Astrocyte (in vitro differentiated cells and primary cell): ENCODE measurements at regions not wholly inside any gene's neighbourhood (a gene's known extent, or its start where the extent isn't known, plus 50 kb on each side); places are given as distances from the start of the nearest gene placed in this dataset.

Source experiments
- DNase-seq: peaks from one replicate; pipeline ENCODE4 v3.0.0-alpha.2; 2010; ENCODE audit warnings: low read depth
- FAIRE-seq: peaks from 2 replicates; lab custom pipeline; 2011; peaks lifted over from hg19 to GRCh38; lab: Jason Lieb, UNC
- H2AFZ ChIP-seq: 2 replicates; pipeline ENCODE4 v1.6.0; 2012; ENCODE audit warnings: low read depth, low read length, inconsistent platforms
- H3K27ac ChIP-seq: 2 replicates; pipeline ENCODE4 v1.5.1; 2011; ENCODE audit warnings: low read depth, low read length, inconsistent platforms
- H3K27me3 ChIP-seq: 2 replicates; pipeline ENCODE4 v1.6.0; 2011; ENCODE audit warnings: low read length, inconsistent platforms; ENCODE audit not compliant: insufficient read depth
- H3K36me3 ChIP-seq: 2 replicates; pipeline ENCODE4 v1.5.1; 2011; ENCODE audit warnings: low read length, inconsistent platforms; ENCODE audit not compliant: insufficient read depth
- H3K4me1 ChIP-seq: 2 replicates; pipeline ENCODE4 v1.5.1; 2011; ENCODE audit warnings: low read length, inconsistent platforms; ENCODE audit not compliant: insufficient read depth
- H3K4me2 ChIP-seq: 2 replicates; pipeline ENCODE4 v1.6.0; 2012; ENCODE audit warnings: low read length, inconsistent platforms
- H3K4me3 ChIP-seq: 2 replicates; pipeline ENCODE4 v1.5.1; 2011; ENCODE audit warnings: low read depth, mild to moderate bottlenecking, low read length, inconsistent platforms; ENCODE audit not compliant: insufficient read depth
- H3K79me2 ChIP-seq: 2 replicates; pipeline ENCODE4 v1.6.0; 2012; ENCODE audit warnings: mild to moderate bottlenecking, low read length, inconsistent platforms; ENCODE audit not compliant: insufficient read depth
- H3K9ac ChIP-seq: 2 replicates; pipeline ENCODE4 v1.6.0; 2012; ENCODE audit warnings: mild to moderate bottlenecking, low read length, inconsistent platforms
- H3K9me3 ChIP-seq: 2 replicates; pipeline ENCODE4 v1.5.1; 2012; ENCODE audit warnings: low read depth, mild to moderate bottlenecking, low read length, inconsistent platforms; ENCODE audit not compliant: insufficient read depth
- H4K20me1 ChIP-seq: 2 replicates; pipeline ENCODE4 v1.6.0; 2012; ENCODE audit warnings: low read length, inconsistent platforms; ENCODE audit not compliant: insufficient read depth
- H3K27ac Mint-ChIP-seq: one replicate; pipeline ENCODE4 v1.8.0; 2021; ENCODE audit warnings: mild to moderate bottlenecking, mixed read lengths; ENCODE audit not compliant: unreplicated experiment
- H3K27me3 Mint-ChIP-seq: one replicate; pipeline ENCODE4 v1.8.0; 2021; ENCODE audit warnings: low read depth, mixed read lengths; ENCODE audit not compliant: unreplicated experiment
- H3K36me3 Mint-ChIP-seq: one replicate; pipeline ENCODE4 v1.8.0; 2021; ENCODE audit warnings: low read depth, mixed read lengths; ENCODE audit not compliant: unreplicated experiment
- H3K4me1 Mint-ChIP-seq: one replicate; pipeline ENCODE4 v1.8.0; 2021; ENCODE audit warnings: low read depth, mixed read lengths; ENCODE audit not compliant: unreplicated experiment
- H3K4me3 Mint-ChIP-seq: one replicate; pipeline ENCODE4 v1.8.0; 2021; ENCODE audit warnings: mild to moderate bottlenecking, moderate library complexity, mixed read lengths; ENCODE audit not compliant: unreplicated experiment
- H3K9me3 Mint-ChIP-seq: one replicate; pipeline ENCODE4 v1.8.0; 2021; ENCODE audit warnings: mild to moderate bottlenecking, mixed read lengths; ENCODE audit not compliant: unreplicated experiment
- EZH2 ChIP-seq: IDR thresholded peaks from 2 replicates; pipeline ENCODE4 v1.6.1; 2012; ENCODE audit warnings: mild to moderate bottlenecking, low read length, inconsistent platforms; ENCODE audit not compliant: insufficient read depth
- TF ChIP-seq, protein P1 (sequence below): IDR thresholded peaks from 2 replicates; pipeline ENCODE4 v1.5.1; 2011; ENCODE audit warnings: low read depth, mild to moderate bottlenecking, inconsistent platforms, low read length, moderate library complexity; ENCODE audit not compliant: insufficient read depth

DNA sequence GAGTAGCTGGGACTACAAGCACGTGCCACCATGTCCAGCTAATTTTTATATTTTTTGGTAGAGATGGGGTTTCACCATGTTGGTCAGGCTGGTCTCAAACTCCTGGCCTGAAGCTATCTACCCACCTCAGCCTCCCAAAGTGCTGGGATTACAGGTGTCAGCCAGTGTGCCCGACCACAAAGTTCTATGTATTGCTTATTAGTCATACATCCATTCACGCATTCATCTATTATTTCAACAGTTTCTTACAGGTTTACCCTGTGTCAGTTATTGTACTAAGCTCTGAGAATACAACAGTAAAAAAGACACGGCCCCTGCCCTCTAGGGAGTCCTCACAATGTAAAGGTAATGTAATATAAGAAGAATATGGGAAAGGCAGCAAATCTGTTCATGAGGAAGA, 188.9 kb upstream of the BTG1 start:
- H3K36me3 ChIP-seq, result no peaks in the 10 kb centered on the region
- Mint-ChIP-seq H3K27me3 (no peaks in the 10 kb centered on the region), H3K9me3 (no peaks in the 10 kb centered on the region), H3K4me1 (peaks cover 4% of the 10 kb centered on the region), H3K36me3 (no peaks in the 10 kb centered on the region), H3K4me3 (no peak overlapping the region), H3K27ac (no peak overlapping the region)
- no peaks in the 10 kb centered on the region for H3K9me3 ChIP-seq
- no peak overlapping the region for H2AFZ ChIP-seq
- no peaks in the 10 kb centered on the region for H3K4me1 ChIP-seq
- H3K9ac ChIP-seq, result no peak overlapping the region
- H3K27me3 ChIP-seq, result no peaks in the 10 kb centered on the region
- no peak overlapping the region for H3K4me3 ChIP-seq
- no peak overlapping the region for H3K4me2 ChIP-seq
- H3K79me2 ChIP-seq, result no peaks in the 10 kb centered on the region
- FAIRE-seq (no peak), DNase-seq (no peak)
- H4K20me1 ChIP-seq, result no peaks in the 10 kb centered on the region
- no peak overlapping the region for H3K27ac ChIP-seq
- TF ChIP-seq, protein P1, sequence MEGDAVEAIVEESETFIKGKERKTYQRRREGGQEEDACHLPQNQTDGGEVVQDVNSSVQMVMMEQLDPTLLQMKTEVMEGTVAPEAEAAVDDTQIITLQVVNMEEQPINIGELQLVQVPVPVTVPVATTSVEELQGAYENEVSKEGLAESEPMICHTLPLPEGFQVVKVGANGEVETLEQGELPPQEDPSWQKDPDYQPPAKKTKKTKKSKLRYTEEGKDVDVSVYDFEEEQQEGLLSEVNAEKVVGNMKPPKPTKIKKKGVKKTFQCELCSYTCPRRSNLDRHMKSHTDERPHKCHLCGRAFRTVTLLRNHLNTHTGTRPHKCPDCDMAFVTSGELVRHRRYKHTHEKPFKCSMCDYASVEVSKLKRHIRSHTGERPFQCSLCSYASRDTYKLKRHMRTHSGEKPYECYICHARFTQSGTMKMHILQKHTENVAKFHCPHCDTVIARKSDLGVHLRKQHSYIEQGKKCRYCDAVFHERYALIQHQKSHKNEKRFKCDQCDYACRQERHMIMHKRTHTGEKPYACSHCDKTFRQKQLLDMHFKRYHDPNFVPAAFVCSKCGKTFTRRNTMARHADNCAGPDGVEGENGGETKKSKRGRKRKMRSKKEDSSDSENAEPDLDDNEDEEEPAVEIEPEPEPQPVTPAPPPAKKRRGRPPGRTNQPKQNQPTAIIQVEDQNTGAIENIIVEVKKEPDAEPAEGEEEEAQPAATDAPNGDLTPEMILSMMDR, result no peak

DNA sequence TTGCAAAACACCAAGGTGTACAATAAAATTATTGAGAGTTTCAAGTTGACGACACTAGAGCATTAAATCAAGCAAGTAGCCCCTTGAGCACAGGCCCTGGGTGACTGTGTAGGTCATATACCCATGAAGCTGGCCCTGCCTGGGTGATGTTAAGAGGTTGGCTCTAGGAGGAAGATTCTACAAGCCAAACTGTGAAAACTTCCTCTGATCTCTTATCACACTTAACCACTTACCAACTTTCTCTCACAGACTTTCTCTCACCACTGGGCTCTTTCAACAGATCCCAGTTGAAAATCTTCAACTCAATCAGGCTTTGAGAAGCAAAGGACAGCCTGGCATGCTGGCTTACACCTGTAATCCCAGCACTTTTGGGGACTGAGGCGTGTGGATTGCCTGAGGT, 186.9 kb upstream of the BTG1 start:
- no peak overlapping the region for H3K27ac Mint-ChIP-seq
- TF ChIP-seq, protein P1, result no peak
- TF ChIP-seq EZH2, result no peak

DNA sequence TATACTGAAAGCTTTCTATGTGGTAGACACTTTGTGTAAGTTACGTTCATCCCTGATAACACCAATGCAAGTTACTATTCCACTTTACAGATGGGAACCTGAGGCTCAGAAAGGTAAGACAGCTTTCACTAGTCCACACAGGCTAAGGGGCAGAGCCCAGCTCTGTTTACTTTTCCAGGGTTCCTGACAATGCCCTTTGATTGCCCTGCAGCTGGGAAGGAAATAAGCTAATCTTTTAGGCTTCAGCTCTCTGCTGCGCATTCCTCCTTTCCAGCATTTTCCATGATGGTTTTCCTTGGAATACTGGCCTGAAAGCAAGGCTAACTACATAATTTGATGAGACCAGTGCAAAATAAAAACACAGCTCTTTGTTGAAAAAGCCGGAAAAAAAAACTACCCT, 185.7 kb upstream of the BTG1 start:
- no peaks in the 10 kb centered on the region for H3K27me3 ChIP-seq
- Mint-ChIP-seq H3K4me1 (no peaks in the 10 kb centered on the region), H3K27ac (no peak overlapping the region), H3K4me3 (no peak overlapping the region), H3K27me3 (no peaks in the 10 kb centered on the region), H3K9me3 (no peaks in the 10 kb centered on the region), H3K36me3 (no peaks in the 10 kb centered on the region)
- no peaks in the 10 kb centered on the region for H3K9me3 ChIP-seq
- no peak overlapping the region for H3K27ac ChIP-seq
- H3K9ac ChIP-seq, result no peak overlapping the region
- no peak for DNase-seq
- TF ChIP-seq, protein P1, result no peak
- no peak for TF ChIP-seq EZH2
- H4K20me1 ChIP-seq, result no peaks in the 10 kb centered on the region
- no peak overlapping the region for H2AFZ ChIP-seq
- H3K4me3 ChIP-seq, result no peak overlapping the region
- FAIRE-seq, result no peak
- no peaks in the 10 kb centered on the region for H3K79me2 ChIP-seq
- H3K36me3 ChIP-seq, result no peaks in the 10 kb centered on the region
- H3K4me1 ChIP-seq, result no peaks in the 10 kb centered on the region
- H3K4me2 ChIP-seq, result no peak overlapping the region

More for the DNA sequence above, 186.9 kb upstream of the BTG1 start:
- no peak overlapping the region for H2AFZ ChIP-seq
- H3K27me3 Mint-ChIP-seq, result no peaks in the 10 kb centered on the region
- no peaks in the 10 kb centered on the region for H3K9me3 ChIP-seq
- H3K27me3 ChIP-seq, result no peaks in the 10 kb centered on the region
- H3K4me1 ChIP-seq, result no peaks in the 10 kb centered on the region
- DNase-seq (no peak), FAIRE-seq (no peak)
- no peak overlapping the region for H3K4me3 Mint-ChIP-seq
- no peak overlapping the region for H3K27ac ChIP-seq
- peaks cover 4% of the 10 kb centered on the region for H3K4me1 Mint-ChIP-seq
- no peaks in the 10 kb centered on the region for H3K9me3 Mint-ChIP-seq
- no peak overlapping the region for H3K4me2 ChIP-seq
- no peaks in the 10 kb centered on the region for H4K20me1 ChIP-seq
- no peak overlapping the region for H3K9ac ChIP-seq
- no peaks in the 10 kb centered on the region for H3K36me3 Mint-ChIP-seq
- no peak overlapping the region for H3K4me3 ChIP-seq
- H3K36me3 ChIP-seq, result no peaks in the 10 kb centered on the region
- no peaks in the 10 kb centered on the region for H3K79me2 ChIP-seq
